Cardiac muscle cell (in vitro differentiated cells and primary cell): ENCODE measurements at regions not wholly inside any gene's neighbourhood (a gene's known extent, or its start where the extent isn't known, plus 50 kb on each side); places are given as distances from the start of the nearest gene placed in this dataset.
A peak's percentile ranks its signal among the peaks of the same experiment; 100 is the strongest.

Source experiments
- DNase-seq, 2 donors: peaks; one replicate each; pipeline versions ENCODE4 v3.0.0 to v3.0.0-alpha.2; 2010 to 2017; ENCODE audit warnings: low read depth in 1 of 2, low spot score in 1 of 2
- H3K27ac ChIP-seq: fragments of 200-600 bp; sonication (generic); 2 replicates; pipeline ENCODE4 v1.5.1; 2016
- H3K27me3 ChIP-seq: fragments of 200-600 bp; sonication (generic); 2 replicates; pipeline ENCODE4 v1.6.0; 2016; ENCODE audit warnings: control low read depth
- H3K36me3 ChIP-seq: fragments of 200-600 bp; sonication (generic); 2 replicates; pipeline ENCODE4 v1.5.1; 2016; ENCODE audit warnings: control low read depth
- H3K4me1 ChIP-seq: fragments of 200-600 bp; sonication (generic); 2 replicates; pipeline ENCODE4 v1.8.1; 2017; ENCODE audit warnings: low read depth, mild to moderate bottlenecking, mixed run types
- H3K4me3 ChIP-seq: fragments of 200-600 bp; sonication (generic); 2 replicates; pipeline ENCODE4 v1.5.1; 2016; ENCODE audit warnings: mild to moderate bottlenecking
- H3K9me3 ChIP-seq: fragments of 200-600 bp; sonication (generic); 2 replicates; pipeline ENCODE4 v1.5.1; 2017; ENCODE audit warnings: low read depth, mild to moderate bottlenecking, control low read depth
- TF ChIP-seq, protein P1 (sequence below): IDR thresholded peaks from 2 replicates; pipeline ENCODE4 v1.5.1; 2012; ENCODE audit warnings: low read depth, mild to moderate bottlenecking, low read length

DNA sequence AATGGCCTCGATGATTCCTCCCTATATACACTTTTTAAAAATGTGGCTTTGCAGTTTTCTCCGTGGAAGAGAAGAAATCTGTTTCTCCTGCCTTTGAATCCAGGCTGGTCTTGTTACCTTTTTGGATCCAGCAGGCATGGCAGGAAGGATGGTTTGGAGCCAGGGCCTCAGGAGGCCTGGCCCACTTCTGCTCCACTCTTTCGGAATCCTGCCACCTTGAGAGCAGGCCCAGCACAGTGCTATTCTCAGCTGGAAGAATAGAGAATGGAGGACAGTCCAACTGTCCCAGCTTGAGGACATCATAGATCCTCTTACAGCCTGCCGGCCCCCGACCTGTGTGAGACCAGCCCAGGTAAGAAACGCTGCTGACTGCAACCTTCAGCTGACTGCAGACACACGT lies 421.5 kb downstream of the FUT8 start:
- no peak for DNase-seq
- no peak overlapping the region for H3K4me3 ChIP-seq
- H3K27ac ChIP-seq, result no peak overlapping the region
- no peaks in the 10 kb centered on the region for H3K36me3 ChIP-seq
- H3K4me1 ChIP-seq, result peaks cover 5% of the 10 kb centered on the region
- TF ChIP-seq, protein P1, sequence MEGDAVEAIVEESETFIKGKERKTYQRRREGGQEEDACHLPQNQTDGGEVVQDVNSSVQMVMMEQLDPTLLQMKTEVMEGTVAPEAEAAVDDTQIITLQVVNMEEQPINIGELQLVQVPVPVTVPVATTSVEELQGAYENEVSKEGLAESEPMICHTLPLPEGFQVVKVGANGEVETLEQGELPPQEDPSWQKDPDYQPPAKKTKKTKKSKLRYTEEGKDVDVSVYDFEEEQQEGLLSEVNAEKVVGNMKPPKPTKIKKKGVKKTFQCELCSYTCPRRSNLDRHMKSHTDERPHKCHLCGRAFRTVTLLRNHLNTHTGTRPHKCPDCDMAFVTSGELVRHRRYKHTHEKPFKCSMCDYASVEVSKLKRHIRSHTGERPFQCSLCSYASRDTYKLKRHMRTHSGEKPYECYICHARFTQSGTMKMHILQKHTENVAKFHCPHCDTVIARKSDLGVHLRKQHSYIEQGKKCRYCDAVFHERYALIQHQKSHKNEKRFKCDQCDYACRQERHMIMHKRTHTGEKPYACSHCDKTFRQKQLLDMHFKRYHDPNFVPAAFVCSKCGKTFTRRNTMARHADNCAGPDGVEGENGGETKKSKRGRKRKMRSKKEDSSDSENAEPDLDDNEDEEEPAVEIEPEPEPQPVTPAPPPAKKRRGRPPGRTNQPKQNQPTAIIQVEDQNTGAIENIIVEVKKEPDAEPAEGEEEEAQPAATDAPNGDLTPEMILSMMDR, result no peak
- H3K9me3 ChIP-seq, result no peaks in the 10 kb centered on the region
- no peaks in the 10 kb centered on the region for H3K27me3 ChIP-seq

DNA sequence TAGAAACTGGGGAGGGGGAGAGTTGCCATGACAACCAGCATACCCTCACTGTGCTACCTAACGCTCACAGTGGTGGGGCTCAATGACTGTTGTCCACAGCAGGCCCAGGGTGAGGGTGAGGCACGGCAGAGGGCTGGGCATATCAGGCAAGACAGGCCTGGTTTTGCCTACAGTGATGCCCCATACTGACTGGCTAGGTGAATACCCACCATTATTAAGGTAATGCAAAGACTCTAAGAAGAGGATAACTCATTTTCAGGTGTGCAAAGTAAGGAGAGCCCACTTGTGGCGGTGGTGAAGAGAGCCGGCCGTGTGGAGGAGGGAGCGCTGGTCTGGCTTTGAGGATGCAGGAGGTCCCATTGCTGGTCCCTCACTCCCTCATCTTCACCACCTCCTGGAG lies 422.3 kb downstream of the FUT8 start:
- no peak for DNase-seq
- no peaks in the 10 kb centered on the region for H3K9me3 ChIP-seq
- no peaks in the 10 kb centered on the region for H3K27me3 ChIP-seq
- H3K27ac ChIP-seq, result no peak overlapping the region
- TF ChIP-seq, protein P1, result no peak
- no peaks in the 10 kb centered on the region for H3K36me3 ChIP-seq
- H3K4me3 ChIP-seq, result no peak overlapping the region
- H3K4me1 ChIP-seq, result peaks cover 6% of the 10 kb centered on the region

- TF ChIP-seq, protein P1, result no peak
- no peaks in the 10 kb centered on the region for H3K36me3 ChIP-seq
- no peak for DNase-seq
Observed at GRCh38 chr14:65835501-65835900, 423.0 kb downstream of the FUT8 start.

DNA sequence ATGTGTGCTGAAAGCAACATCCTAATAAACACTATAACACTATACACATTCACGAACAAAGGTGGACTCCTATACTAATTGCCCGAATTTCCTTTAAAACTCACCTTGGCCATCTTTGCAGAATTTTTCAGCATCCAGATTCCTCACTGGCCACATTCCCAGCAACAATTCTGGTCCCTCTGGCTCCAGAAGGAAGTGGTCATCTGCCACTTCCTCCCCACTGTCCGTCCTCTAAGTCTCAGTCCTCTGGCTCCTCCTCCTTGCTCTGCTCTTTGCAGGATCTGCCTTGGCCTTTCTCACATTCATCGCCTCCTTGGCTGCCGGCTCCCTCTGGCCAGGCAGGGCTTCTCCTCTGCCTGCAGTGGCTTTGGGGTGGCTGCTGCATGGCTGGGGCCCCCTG lies 426.0 kb downstream of the FUT8 start:
- Histone ChIP-seq H3K4me1 (peaks cover 5% of the 10 kb centered on the region), H3K4me3 (no peak overlapping the region), H3K9me3 (no peaks in the 10 kb centered on the region), H3K27me3 (no peaks in the 10 kb centered on the region), H3K27ac (no peak overlapping the region), H3K36me3 (no peaks in the 10 kb centered on the region)
- DNase-seq, result no peak
- TF ChIP-seq, protein P1, result no peak

More at GRCh38 chr14:65835501-65835900, 423.0 kb downstream of the FUT8 start:
- H3K4me3 ChIP-seq, result no peak overlapping the region
- peaks cover 9% of the 10 kb centered on the region for H3K4me1 ChIP-seq
- no peaks in the 10 kb centered on the region for H3K27me3 ChIP-seq
- no peaks in the 10 kb centered on the region for H3K9me3 ChIP-seq
- no peak overlapping the region for H3K27ac ChIP-seq

GRCh38 chr14:65840118-65840751 lies 427.7 kb downstream of the FUT8 start:
- DNase-seq, result peak in 1 of 2 donors; percentile 30
- H3K27ac ChIP-seq, result no peak overlapping the region
- TF ChIP-seq, protein P1, result no peak
- peaks cover 5% of the 10 kb centered on the region for H3K4me1 ChIP-seq
- H3K4me3 ChIP-seq, result no peak overlapping the region
- no peaks in the 10 kb centered on the region for H3K36me3 ChIP-seq
- H3K27me3 ChIP-seq, result no peaks in the 10 kb centered on the region
- no peaks in the 10 kb centered on the region for H3K9me3 ChIP-seq

DNA sequence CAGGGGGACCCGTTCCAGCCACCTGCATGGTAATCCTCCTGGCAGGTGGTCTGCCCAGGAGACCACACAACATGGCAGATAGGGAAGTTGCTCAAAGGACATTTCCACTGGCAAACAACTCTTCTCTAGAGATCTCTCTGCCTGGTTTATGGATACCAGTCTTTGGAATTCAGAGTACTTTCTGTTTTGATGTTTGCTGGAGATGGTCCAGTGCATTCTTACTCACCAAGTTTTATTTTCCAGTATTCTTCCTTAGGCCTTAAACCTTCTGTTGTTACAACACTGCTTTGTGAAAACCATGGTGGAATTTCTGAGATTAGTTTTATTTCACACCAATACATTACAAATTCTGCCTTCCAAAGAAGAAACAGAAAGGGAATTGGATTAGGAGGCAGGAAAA lies 428.3 kb downstream of the FUT8 start:
- Histone ChIP-seq H3K27me3 (no peaks in the 10 kb centered on the region), H3K36me3 (no peaks in the 10 kb centered on the region), H3K27ac (no peak overlapping the region), H3K4me1 (peaks cover 5% of the 10 kb centered on the region), H3K9me3 (no peaks in the 10 kb centered on the region), H3K4me3 (no peak overlapping the region)
- DNase-seq, result peak in 1 of 2 donors; percentile 59
- TF ChIP-seq, protein P1, result no peak
